RWPE1 (cell line): ENCODE measurements at regions not wholly inside any gene's neighbourhood (a gene's known extent, or its start where the extent isn't known, plus 50 kb on each side); places are given as distances from the start of the nearest gene placed in this dataset.

Experiments used
- CTCF ChIA-PET: fragments of 350-600 bp; sonication (Branson Sonifier 250); formaldehyde crosslinking; extraction: SDS; loops from one replicate; lab custom pipeline; 2021; lab: Yijun Ruan, JAX
- POLR2A ChIA-PET: fragments of 400-600 bp; formaldehyde crosslinking; extraction: SDS; loops from one replicate; lab custom pipeline; 2020; ENCODE audit warnings: antibody characterized with exemption; ENCODE audit not compliant: low non-redundant PET; lab: Yijun Ruan, JAX
- DNase-seq: peaks from one replicate; pipeline ENCODE4 v3.0.0; 2012; ENCODE audit warnings: low spot score
- H3K27ac ChIP-seq: fragments of 450-650 bp; 2 replicates; pipeline ENCODE4 v1.5.1; 2017
- CTCF ChIP-seq: fragments of 450-650 bp; conservative IDR thresholded peaks from 2 replicates; pipeline ENCODE4 v1.5.1; 2017; ENCODE audit warnings: low read depth, mild to moderate bottlenecking

GRCh38 chr12:73383584-73384222 lies 1111.5 kb downstream of the TRHDE start:
- CTCF ChIA-PET, result no interaction called here
- DNase-seq, result no peak
- TF ChIP-seq CTCF, result no peak
- POLR2A ChIA-PET, result no interaction called here
- H3K27ac ChIP-seq, result no peak overlapping the region

- H3K27ac ChIP-seq, result no peak overlapping the region
- ChIA-PET POLR2A (no interaction called here), CTCF (no interaction called here)
- TF ChIP-seq CTCF, result no peak
- DNase-seq, result no peak
These were observed 1112.4 kb downstream of the TRHDE start for GRCh38 chr12:73384592-73384991.

- no peak overlapping the region for H3K27ac ChIP-seq
- POLR2A ChIA-PET, result no interaction called here
- no peak for DNase-seq
- CTCF ChIA-PET, result no interaction called here
- no peak for TF ChIP-seq CTCF
These were observed 1118.1 kb downstream of the TRHDE start for GRCh38 chr12:73390261-73390660.

GRCh38 chr12:73413051-73413450 lies 1124.6 kb upstream of the ATXN7L3B start:
- ChIA-PET POLR2A (no interaction called here), CTCF (no interaction called here)
- H3K27ac ChIP-seq, result no peak overlapping the region
- TF ChIP-seq CTCF, result no peak
- no peak for DNase-seq

- no peak for DNase-seq
- TF ChIP-seq CTCF, result no peak
- CTCF ChIA-PET, result interaction anchor here (0.5 kb wide), 1 partner anchor 1123 kb away, joined by 4 read pairs; no protein-coding TSS in a partner anchor
- H3K27ac ChIP-seq, result no peak overlapping the region
- POLR2A ChIA-PET, result no interaction called here
These were observed 1123.7 kb upstream of the ATXN7L3B start for GRCh38 chr12:73413974-73414373.

- no peak for TF ChIP-seq CTCF
- CTCF ChIA-PET, result interaction anchor here (0.5 kb wide), 1 partner anchor 1673 kb away, joined by 3 read pairs; no protein-coding TSS in a partner anchor
- POLR2A ChIA-PET, result no interaction called here
- H3K27ac ChIP-seq, result no peak overlapping the region
- no peak for DNase-seq
These were observed 1122.7 kb upstream of the ATXN7L3B start for GRCh38 chr12:73414926-73415325.
